ENCODE measurements at regions not wholly inside any gene's neighbourhood (a gene's known extent, or its start where the extent isn't known, plus 50 kb on each side); places are given as distances from the start of the nearest gene placed in this dataset.

- TF ChIP-seq POLR2AphosphoS5 (IDR thresholded peaks at IDR 0.05; ENCODE audit: low read depth, low read length) (no peak), POLR2A (IDR thresholded peaks at IDR 0.05; ENCODE audit: low read depth, low read length) (no peak)
Observed at GRCh38 chr17:6346986-6347385, 87.9 kb downstream of the AIPL1 start.
